ENCODE measurements at regions not wholly inside any gene's neighbourhood (a gene's known extent, or its start where the extent isn't known, plus 50 kb on each side); places are given as distances from the start of the nearest gene placed in this dataset.

GRCh38 chr5:126692971-126693370 lies 84.0 kb upstream of the LMNB1 start:
- TF ChIP-seq CTCF (conservative IDR thresholded peaks at IDR 0.05; ENCODE audit: low read depth, low read length) = no peak
- no peak overlapping the region for H3K4me3 ChIP-seq (ENCODE audit: low read length)
- no peak for DNase-seq (ENCODE audit: low read depth)

GRCh38 chr5:126693806-126694205 lies 83.1 kb upstream of the LMNB1 start:
- TF ChIP-seq CTCF (conservative IDR thresholded peaks at IDR 0.05; ENCODE audit: low read depth, low read length) = no peak
- DNase-seq (ENCODE audit: low read depth) = no peak
- no peak overlapping the region for H3K4me3 ChIP-seq (ENCODE audit: low read length)

- no peak overlapping the region for H3K4me3 ChIP-seq (ENCODE audit: low read length)
- no peak for DNase-seq (ENCODE audit: low read depth)
- TF ChIP-seq CTCF (conservative IDR thresholded peaks at IDR 0.05; ENCODE audit: low read depth, low read length) = no peak
Observed at GRCh38 chr5:126694403-126694802, 82.5 kb upstream of the LMNB1 start.

GRCh38 chr5:126695091-126695490 lies 81.8 kb upstream of the LMNB1 start:
- DNase-seq (ENCODE audit: low read depth) = no peak
- TF ChIP-seq CTCF (conservative IDR thresholded peaks at IDR 0.05; ENCODE audit: low read depth, low read length) = no peak

GRCh38 chr5:126707080-126707479 lies 69.9 kb upstream of the LMNB1 start:
- TF ChIP-seq CTCF (conservative IDR thresholded peaks at IDR 0.05; ENCODE audit: low read depth, low read length) = no peak
- DNase-seq (ENCODE audit: low read depth) = no peak
- no peak overlapping the region for H3K4me3 ChIP-seq (ENCODE audit: low read length)

More at GRCh38 chr5:126695091-126695490, 81.8 kb upstream of the LMNB1 start:
- H3K4me3 ChIP-seq (ENCODE audit: low read length) = no peak overlapping the region

GRCh38 chr5:126715765-126716164 lies 61.2 kb upstream of the LMNB1 start:
- no peak for DNase-seq (ENCODE audit: low read depth)
- no peak overlapping the region for H3K4me3 ChIP-seq (ENCODE audit: low read length)
- TF ChIP-seq CTCF (conservative IDR thresholded peaks at IDR 0.05; ENCODE audit: low read depth, low read length) = no peak

- DNase-seq (ENCODE audit: low read depth) = no peak
- no peak overlapping the region for H3K4me3 ChIP-seq (ENCODE audit: low read length)
- no peak for TF ChIP-seq CTCF (conservative IDR thresholded peaks at IDR 0.05; ENCODE audit: low read depth, low read length)
Observed at GRCh38 chr5:126716861-126717260, 60.1 kb upstream of the LMNB1 start.
